HepG2 (cell line): ENCODE measurements at regions not wholly inside any gene's neighbourhood (a gene's known extent, or its start where the extent isn't known, plus 50 kb on each side); places are given as distances from the start of the nearest gene placed in this dataset.

Experiments
- ATAC-seq: fragments of 200-7000 bp; cut with Tn5 transposase; 3 replicates; pipeline ENCODE4 v1.9.1; 2020; ENCODE audit warnings: mild to moderate bottlenecking, moderate library complexity
- BruUV-seq: library from RNA; stranded (reverse); fragments of 400-500 nt; replicated peaks from 2 replicates; lab custom pipeline; 2021; lab: Mats Ljungman, UMichigan
- CTCF ChIA-PET: fragments of 300-600 bp; formaldehyde crosslinking; extraction: SDS; loops from one replicate; lab custom pipeline; 2021; ENCODE audit warnings: low total read pairs, inconsistent platforms, low intra/inter-chr PET ratio; lab: Yijun Ruan, JAX
- POLR2A ChIA-PET: fragments of 350-600 bp; sonication (Branson Sonifier 250); formaldehyde crosslinking; loops from one replicate; lab custom pipeline; 2020; ENCODE audit warnings: antibody characterized with exemption, inconsistent platforms; lab: Yijun Ruan, JAX
- DNase-seq: peaks from one replicate; pipeline ENCODE4 v3.0.0-alpha.2; 2015; ENCODE audit warnings: low spot score
- FAIRE-seq: peaks from 3 replicates; lab custom pipeline; 2011; peaks lifted over from hg19 to GRCh38; lab: Jason Lieb, UNC
- H2AFZ ChIP-seq: one replicate; pipeline ENCODE4 v1.6.1; 2011; ENCODE audit warnings: low read length, inconsistent platforms
- H3K27ac ChIP-seq: fragments of 300-600 bp; 3 replicates; pipeline ENCODE4 v1.8.0; 2011; ENCODE audit warnings: mixed run types, mild to moderate bottlenecking, mixed read lengths, low read length, inconsistent platforms; ENCODE audit not compliant: insufficient read depth; ENCODE audit errors: extremely low read length
- H3K27me3 ChIP-seq, 2 experiments: fragments of 200-600 bp in 1 of 2; 2 replicates in 1 of 2; 3 replicates in 1 of 2; pipeline versions ENCODE4 v1.6.0 to v1.8.0; 2011; ENCODE audit warnings: low read length in 2 of 2, mild to moderate bottlenecking in 2 of 2, moderate library complexity in 2 of 2, inconsistent platforms in 1 of 2; ENCODE audit not compliant: insufficient read depth in 2 of 2, control insufficient read depth in 1 of 2
- H3K36me3 ChIP-seq, 2 experiments: fragments of 200-600 bp in 1 of 2; replicated peaks in 1 of 2; 2 replicates in 1 of 2; 3 replicates in 1 of 2; pipeline versions ENCODE4 v1.5.1 to v1.8.0; 2011; ENCODE audit warnings: low read length in 2 of 2, inconsistent platforms in 1 of 2; ENCODE audit not compliant: insufficient read depth in 2 of 2, control insufficient read depth in 1 of 2
- H3K4me1 ChIP-seq: 2 replicates; pipeline ENCODE4 v1.5.1; 2012; ENCODE audit warnings: low read length, inconsistent platforms; ENCODE audit not compliant: insufficient read depth
- H3K4me2 ChIP-seq: 2 replicates; pipeline ENCODE4 v1.6.0; 2011; ENCODE audit warnings: low read depth, low read length, inconsistent platforms
- H3K4me3 ChIP-seq, 3 experiments: fragments of 200-600 bp in 1 of 3; sonication (generic), shearing (Covaris generic) in 1 of 3; replicated peaks in 1 of 3; 2 replicates each; pipeline ENCODE4 v1.5.1; 2011 to 2016; ENCODE audit warnings: low read length in 3 of 3, inconsistent platforms in 2 of 3, low read depth in 2 of 3, mild to moderate bottlenecking in 2 of 3, control low read depth in 1 of 3, mixed read lengths in 1 of 3; ENCODE audit not compliant: insufficient read depth in 1 of 3
- H3K79me2 ChIP-seq: one replicate; pipeline ENCODE4 v1.6.1; 2011; ENCODE audit warnings: low read length, inconsistent platforms; ENCODE audit not compliant: insufficient read depth
- H3K9ac ChIP-seq: 2 replicates; pipeline ENCODE4 v1.6.0; 2011; ENCODE audit warnings: mild to moderate bottlenecking, low read depth, low read length, inconsistent platforms; ENCODE audit not compliant: insufficient read depth
- H3K9me3 ChIP-seq: 2 replicates; pipeline ENCODE4 v1.5.1; 2012; ENCODE audit warnings: mild to moderate bottlenecking, low read length
- H4K20me1 ChIP-seq: 2 replicates; pipeline ENCODE4 v1.6.0; 2011; ENCODE audit warnings: inconsistent platforms, mild to moderate bottlenecking, low read length, moderate library complexity; ENCODE audit not compliant: insufficient read depth
- FOSL1 ChIP-seq: sonication (generic); formaldehyde crosslinking; IDR thresholded peaks from 2 replicates; pipeline ENCODE4 v1.9.0; 2021; ENCODE audit warnings: missing genetic modification reagents, borderline replicate concordance
- HMGA1 ChIP-seq: sonication (generic); formaldehyde crosslinking; conservative IDR thresholded peaks from 2 replicates; pipeline ENCODE4 v1.4.0; 2020; ENCODE audit warnings: missing genetic modification reagents
- HNF4G ChIP-seq, 2 experiments: sonication (generic) in 1 of 2; formaldehyde crosslinking in 1 of 2; IDR thresholded peaks; 2 replicates each; pipeline versions ENCODE4 v1.4.0 to v1.6.1; 2011 to 2020; ENCODE audit warnings: borderline replicate concordance in 2 of 2, low read depth in 2 of 2, mild to moderate bottlenecking in 2 of 2, low read length in 1 of 2, missing genetic modification reagents in 1 of 2, moderate library complexity in 1 of 2
- NR1H2 ChIP-seq: sonication (generic); formaldehyde crosslinking; IDR thresholded peaks from 2 replicates; pipeline ENCODE4 v1.8.1; 2022; ENCODE audit warnings: low read depth, missing genetic modification reagents, borderline replicate concordance
- ZBTB39 ChIP-seq: sonication (generic); formaldehyde crosslinking; IDR thresholded peaks from 2 replicates; pipeline ENCODE4 v1.5.0; 2020; ENCODE audit warnings: missing genetic modification reagents
- ZNF253 ChIP-seq: sonication (generic); formaldehyde crosslinking; IDR thresholded peaks from 2 replicates; pipeline ENCODE4 v1.8.0; 2022; ENCODE audit warnings: mild to moderate bottlenecking, missing genetic modification reagents, borderline replicate concordance
- ZNF256 ChIP-seq: sonication (generic); formaldehyde crosslinking; conservative IDR thresholded peaks from 2 replicates; pipeline ENCODE4 v1.4.0; 2020; ENCODE audit warnings: missing genetic modification reagents
- ZNF609 ChIP-seq: sonication (generic); formaldehyde crosslinking; IDR thresholded peaks from 2 replicates; pipeline ENCODE4 v1.4.0; 2020; ENCODE audit warnings: mild to moderate bottlenecking, missing genetic modification reagents, borderline replicate concordance
- ZNF709 ChIP-seq: sonication (generic); formaldehyde crosslinking; IDR thresholded peaks from 2 replicates; pipeline ENCODE4 v1.5.0; 2020; ENCODE audit warnings: mild to moderate bottlenecking, missing genetic modification reagents
- ZNF772 ChIP-seq: sonication (generic); formaldehyde crosslinking; IDR thresholded peaks from 2 replicates; pipeline ENCODE4 v1.5.0; 2020; ENCODE audit warnings: mild to moderate bottlenecking, missing genetic modification reagents
- WGBS: methylation state at CpG from one replicate; pipeline ENCODE4 v1.1.6; 2017; ENCODE audit warnings: low lambda C conversion rate; 5-methylcytosine and 5-hydroxymethylcytosine counted together
- in situ Hi-C: cut with HindIII; loops from 2 replicates; pipeline ENCODE4 v1.10.0; 2017; ENCODE audit warnings: low pct_unique_long_range_greater_than_20kb; ENCODE audit not compliant: extremely low pct_ligation_motif_present
- intact Hi-C: fragments of 100-400 bp; cut with micrococcal nuclease; formaldehyde crosslinking; loops from one replicate; pipeline ENCODE4 v1.10.0; 2022; ENCODE audit not compliant: unreplicated experiment

GRCh38 chr6:169976301-169977081 lies 225.1 kb downstream of the ERMARD start (continued):
- TF ChIP-seq ZNF609 = no peak
- no peak for TF ChIP-seq ZBTB39 (CRISPR knock-in tag)
- TF ChIP-seq, all 625 proteins: peak for 0

GRCh38 chr6:169975701-169976100 lies 224.3 kb downstream of the ERMARD start:
- 1% methylated on average over 9 of the region's 10 CpGs for WGBS
- in situ Hi-C loops = no loop called here

More at GRCh38 chr6:169975701-169976100, 224.3 kb downstream of the ERMARD start:
- no peak overlapping the region for H2AFZ ChIP-seq
- H4K20me1 ChIP-seq = no peaks in the 10 kb centered on the region
- intact Hi-C loops = no loop called here
- no peak for ATAC-seq
- no peaks in the 10 kb centered on the region for H3K79me2 ChIP-seq
- no peak overlapping the region for H3K27ac ChIP-seq
- no peaks in the 10 kb centered on the region for H3K9me3 ChIP-seq
- no peak overlapping the region for H3K9ac ChIP-seq
- DNase-seq = no peak
- CTCF ChIA-PET = no interaction called here
- FAIRE-seq = no peak
- TF ChIP-seq NR1H2 (CRISPR knock-in tag) (no peak), FOSL1 (no peak), HNF4G (IDR thresholded peaks at IDR 0.05; ENCODE audit: borderline replicate concordance, low read depth, low read length) (no peak), HNF4G (CRISPR knock-in tag; IDR thresholded peaks at IDR 0.05; ENCODE audit: borderline replicate concordance, low read depth) (no peak), ZNF253 (CRISPR knock-in tag) (no peak), HMGA1 (CRISPR knock-in tag) (no peak), ZNF772 (no peak), ZNF709 (CRISPR knock-in tag) (no peak), ZNF256 (CRISPR knock-in tag) (no peak)
- no peaks in the 10 kb centered on the region for H3K4me1 ChIP-seq
- BruUV-seq = no TSS peak
- no peaks in the 10 kb centered on the region for H3K36me3 ChIP-seq
- peaks cover 21 to 63% of the 10 kb centered on the region in 2 experiments for H3K27me3 ChIP-seq
- H3K4me2 ChIP-seq = no peak overlapping the region
- POLR2A ChIA-PET = no interaction called here
- no peak overlapping the region for H3K4me3 ChIP-seq
